Fibroblast of the aortic adventitia (primary cell): ENCODE measurements at regions not wholly inside any gene's neighbourhood (a gene's known extent, or its start where the extent isn't known, plus 50 kb on each side); places are given as distances from the start of the nearest gene placed in this dataset.

Experiments
- DNase-seq: peaks from one replicate; pipeline ENCODE4 v3.0.0-alpha.2; 2010; ENCODE audit warnings: low read depth
- H3K4me3 ChIP-seq: 2 replicates; pipeline ENCODE4 v1.5.1; 2011; ENCODE audit warnings: low read depth, mild to moderate bottlenecking, control low read depth, low read length, moderate library complexity
- CTCF ChIP-seq: IDR thresholded peaks from 2 replicates; pipeline ENCODE4 v1.5.1; 2011; ENCODE audit warnings: mild to moderate bottlenecking, low read length, control low read depth, inconsistent platforms; ENCODE audit not compliant: insufficient read depth

- TF ChIP-seq CTCF = peak; percentile 31
- DNase-seq = peak; percentile 8
- no peak overlapping the region for H3K4me3 ChIP-seq
These were observed 946.0 kb upstream of the CHAC2 start for GRCh38 chr2:52821631-52822030.

GRCh38 chr2:52818958-52819357 lies 948.6 kb upstream of the CHAC2 start:
- H3K4me3 ChIP-seq = no peak overlapping the region
- DNase-seq = no peak
- no peak for TF ChIP-seq CTCF

GRCh38 chr2:52810460-52810859 lies 957.1 kb upstream of the CHAC2 start:
- TF ChIP-seq CTCF = peak; percentile 42
- peak; percentile 60 for DNase-seq
- H3K4me3 ChIP-seq = no peak overlapping the region

- H3K4me3 ChIP-seq = no peak overlapping the region
- TF ChIP-seq CTCF = no peak
- no peak for DNase-seq
These were observed 961.6 kb upstream of the CHAC2 start for GRCh38 chr2:52805901-52806410.

GRCh38 chr2:52794581-52794980 lies 973.0 kb upstream of the CHAC2 start:
- TF ChIP-seq CTCF = no peak
- no peak overlapping the region for H3K4me3 ChIP-seq
- no peak for DNase-seq

GRCh38 chr2:52779446-52779845 lies 988.2 kb upstream of the CHAC2 start:
- no peak for DNase-seq
- no peak for TF ChIP-seq CTCF
- H3K4me3 ChIP-seq = no peak overlapping the region

- TF ChIP-seq CTCF = no peak
- no peak overlapping the region for H3K4me3 ChIP-seq
- DNase-seq = no peak
These were observed 991.0 kb upstream of the CHAC2 start for GRCh38 chr2:52776571-52776970.
